Skeletal muscle satellite cell (primary cell): ENCODE measurements at regions not wholly inside any gene's neighbourhood (a gene's known extent, or its start where the extent isn't known, plus 50 kb on each side); places are given as distances from the start of the nearest gene placed in this dataset.

Experiments
- H3K27me3 ChIP-seq: 2 replicates; pipeline ENCODE4 v1.7.0; 2013; ENCODE audit warnings: low read length; ENCODE audit not compliant: control insufficient read depth, insufficient read depth
- H3K36me3 ChIP-seq: 2 replicates; pipeline ENCODE4 v1.7.0; 2013; ENCODE audit warnings: mild to moderate bottlenecking, control low read depth, low read length; ENCODE audit not compliant: insufficient read depth
- H3K4me1 ChIP-seq: 2 replicates; pipeline ENCODE4 v1.7.0; 2013; ENCODE audit warnings: low read length; ENCODE audit not compliant: control insufficient read depth, insufficient read depth
- H3K4me2 ChIP-seq: 2 replicates; pipeline ENCODE4 v1.7.0; 2013; ENCODE audit warnings: mild to moderate bottlenecking, low read length
- H3K4me3 ChIP-seq: 2 replicates; pipeline ENCODE4 v1.7.0; 2013; ENCODE audit warnings: low read length
- H3K9ac ChIP-seq: 2 replicates; pipeline ENCODE4 v1.7.0; 2013; ENCODE audit warnings: mild to moderate bottlenecking, low read depth, low read length, moderate library complexity
- H3K9me3 ChIP-seq: replicated peaks from 2 replicates; pipeline ENCODE4 v1.7.0; 2013; ENCODE audit warnings: mild to moderate bottlenecking, control low read depth, low read length

DNA sequence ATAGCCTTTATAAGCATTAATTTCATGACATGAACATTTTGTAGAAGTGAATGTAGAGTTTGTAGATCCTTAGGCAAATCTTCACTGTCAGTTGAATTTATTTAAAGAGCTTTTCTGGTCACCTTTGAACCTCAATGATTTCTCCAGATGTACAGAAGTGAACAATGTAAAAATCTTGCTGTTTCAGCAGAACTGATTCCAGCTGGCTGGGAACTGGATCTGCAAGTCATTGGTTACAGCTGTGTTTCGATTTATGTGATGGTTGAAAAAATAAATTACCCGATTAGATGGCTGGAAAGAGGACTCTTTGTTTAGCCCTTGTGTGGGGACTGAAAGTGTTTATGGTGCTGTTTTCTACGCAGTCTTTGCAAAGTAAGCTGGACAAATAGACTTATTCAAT lies 849.8 kb downstream of the USP25 start:
- Histone ChIP-seq H3K4me1 (no peaks in the 10 kb centered on the region), H3K4me3 (no peak overlapping the region), H3K4me2 (no peak overlapping the region), H3K27me3 (no peaks in the 10 kb centered on the region), H3K9me3 (no peaks in the 10 kb centered on the region), H3K36me3 (no peaks in the 10 kb centered on the region), H3K9ac (no peak overlapping the region)

DNA sequence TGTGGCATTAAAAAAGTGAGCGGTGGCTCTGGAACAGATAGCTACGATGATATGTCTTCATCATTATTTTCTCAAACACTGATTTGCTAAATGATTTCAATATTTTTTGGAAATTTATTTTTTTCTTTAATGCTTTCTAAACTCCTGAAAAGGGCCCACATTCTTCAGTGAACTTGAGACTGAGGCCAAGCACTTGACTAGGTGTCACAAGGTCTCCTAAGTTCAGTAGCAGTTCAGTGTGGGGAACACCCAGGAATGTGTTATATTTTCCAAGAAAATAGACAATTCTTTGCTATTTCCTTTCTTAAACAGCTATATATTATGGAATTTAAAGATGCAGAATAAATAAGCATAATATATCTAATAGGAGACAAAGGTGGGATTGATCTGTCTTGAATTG lies 850.9 kb downstream of the USP25 start:
- H3K4me1 ChIP-seq = no peaks in the 10 kb centered on the region
- H3K4me2 ChIP-seq = no peak overlapping the region
- H3K4me3 ChIP-seq = no peak overlapping the region
- no peaks in the 10 kb centered on the region for H3K9me3 ChIP-seq
- no peaks in the 10 kb centered on the region for H3K36me3 ChIP-seq
- no peaks in the 10 kb centered on the region for H3K27me3 ChIP-seq
- H3K9ac ChIP-seq = no peak overlapping the region

DNA sequence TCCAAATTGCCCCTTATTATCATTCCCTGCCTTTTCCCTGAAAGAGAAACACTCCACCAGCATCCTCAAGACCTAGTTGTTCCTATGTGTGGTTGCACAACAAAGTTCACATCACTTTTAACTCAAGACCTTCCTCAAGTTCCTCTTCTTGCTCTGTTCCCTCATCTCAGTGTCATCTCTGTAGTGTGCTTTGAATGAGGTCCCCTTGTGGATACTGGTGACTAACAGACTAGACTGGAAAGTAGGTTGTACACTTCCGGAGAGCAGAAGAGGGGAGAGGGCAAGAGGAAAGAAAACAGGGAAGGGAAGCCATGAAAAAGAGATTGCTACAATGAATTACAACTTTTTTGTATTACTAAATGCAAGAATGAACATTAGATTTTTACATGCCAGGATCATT lies 853.8 kb downstream of the USP25 start:
- Histone ChIP-seq H3K27me3 (no peaks in the 10 kb centered on the region), H3K9me3 (no peaks in the 10 kb centered on the region), H3K9ac (no peak overlapping the region), H3K36me3 (no peaks in the 10 kb centered on the region), H3K4me2 (no peak overlapping the region), H3K4me1 (peaks cover 20% of the 10 kb centered on the region), H3K4me3 (no peak overlapping the region)

DNA sequence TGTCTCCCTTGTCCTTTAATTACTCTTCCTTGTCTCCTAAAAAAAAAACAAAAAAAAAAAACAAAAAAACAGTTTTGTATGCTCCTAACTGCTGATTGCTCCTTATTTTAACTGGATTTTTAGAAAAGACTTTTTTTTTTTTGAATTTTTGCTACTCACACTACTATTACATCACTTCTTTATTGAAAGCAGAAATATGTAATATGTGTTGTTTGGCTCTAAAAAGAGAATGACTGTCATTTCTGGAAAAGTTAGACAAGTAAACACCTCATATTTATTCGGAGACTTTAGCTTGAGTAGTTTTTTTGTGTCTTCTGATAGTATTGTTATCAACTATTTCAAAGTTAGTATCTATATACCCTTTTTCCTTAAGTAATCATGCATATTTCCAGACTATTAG lies 855.0 kb downstream of the USP25 start:
- H3K4me1 ChIP-seq = peaks cover 20% of the 10 kb centered on the region

DNA sequence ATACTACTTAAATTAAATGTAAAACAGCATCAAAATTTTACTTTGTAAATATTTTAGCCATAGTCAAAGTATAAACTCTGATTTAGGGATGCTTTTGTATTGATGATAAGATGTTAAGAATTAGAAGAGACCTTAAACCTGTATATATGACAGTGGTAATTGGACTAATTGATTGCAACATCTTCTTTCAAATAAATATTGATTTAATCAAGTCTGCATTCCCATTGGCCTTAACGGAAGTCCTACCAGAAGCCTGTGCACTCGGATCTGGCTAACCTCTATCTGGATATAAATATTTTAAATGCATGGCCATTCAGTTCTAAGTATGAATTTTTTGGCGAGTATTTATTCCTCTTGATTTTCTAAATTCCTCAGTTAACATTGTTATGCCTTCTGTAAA lies 856.1 kb downstream of the USP25 start:
- Histone ChIP-seq H3K4me1 (peaks cover 20% of the 10 kb centered on the region), H3K9ac (no peak overlapping the region), H3K27me3 (no peaks in the 10 kb centered on the region), H3K4me3 (no peak overlapping the region), H3K36me3 (no peaks in the 10 kb centered on the region), H3K9me3 (no peaks in the 10 kb centered on the region), H3K4me2 (no peak overlapping the region)

More for the DNA sequence above, 855.0 kb downstream of the USP25 start:
- Histone ChIP-seq H3K36me3 (no peaks in the 10 kb centered on the region), H3K4me3 (no peak overlapping the region), H3K27me3 (no peaks in the 10 kb centered on the region), H3K9ac (no peak overlapping the region), H3K9me3 (no peaks in the 10 kb centered on the region), H3K4me2 (no peak overlapping the region)

DNA sequence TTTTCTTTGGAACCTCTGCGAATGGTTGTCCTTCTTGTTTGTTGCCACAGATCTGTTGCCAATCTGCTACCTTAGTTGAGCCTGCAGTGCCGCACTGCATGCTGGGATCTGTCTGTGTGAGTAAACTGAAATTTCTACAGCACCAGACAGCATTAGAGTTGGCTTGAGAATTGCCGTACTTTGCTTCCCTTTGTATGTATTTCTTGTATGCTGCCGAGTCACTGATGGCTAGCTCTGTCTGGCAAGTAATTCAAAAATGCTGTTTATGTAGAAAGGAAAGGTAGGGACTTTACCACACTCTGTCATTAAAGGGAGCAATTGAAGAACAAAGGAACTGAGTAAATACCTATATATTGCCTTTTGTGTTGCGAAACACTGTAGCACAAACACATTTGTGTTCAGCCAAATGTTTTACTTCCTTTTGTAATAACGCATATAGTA lies 857.4 kb downstream of the USP25 start:
- H3K36me3 ChIP-seq = no peaks in the 10 kb centered on the region
- H3K27me3 ChIP-seq = no peaks in the 10 kb centered on the region
- peak overlapping the region; percentile 8 for H3K9ac ChIP-seq
- no peaks in the 10 kb centered on the region for H3K9me3 ChIP-seq
- H3K4me1 ChIP-seq = peaks cover 20% of the 10 kb centered on the region
- peak overlapping the region; percentile 89 for H3K4me2 ChIP-seq
- peak overlapping the region; percentile 17 for H3K4me3 ChIP-seq

DNA sequence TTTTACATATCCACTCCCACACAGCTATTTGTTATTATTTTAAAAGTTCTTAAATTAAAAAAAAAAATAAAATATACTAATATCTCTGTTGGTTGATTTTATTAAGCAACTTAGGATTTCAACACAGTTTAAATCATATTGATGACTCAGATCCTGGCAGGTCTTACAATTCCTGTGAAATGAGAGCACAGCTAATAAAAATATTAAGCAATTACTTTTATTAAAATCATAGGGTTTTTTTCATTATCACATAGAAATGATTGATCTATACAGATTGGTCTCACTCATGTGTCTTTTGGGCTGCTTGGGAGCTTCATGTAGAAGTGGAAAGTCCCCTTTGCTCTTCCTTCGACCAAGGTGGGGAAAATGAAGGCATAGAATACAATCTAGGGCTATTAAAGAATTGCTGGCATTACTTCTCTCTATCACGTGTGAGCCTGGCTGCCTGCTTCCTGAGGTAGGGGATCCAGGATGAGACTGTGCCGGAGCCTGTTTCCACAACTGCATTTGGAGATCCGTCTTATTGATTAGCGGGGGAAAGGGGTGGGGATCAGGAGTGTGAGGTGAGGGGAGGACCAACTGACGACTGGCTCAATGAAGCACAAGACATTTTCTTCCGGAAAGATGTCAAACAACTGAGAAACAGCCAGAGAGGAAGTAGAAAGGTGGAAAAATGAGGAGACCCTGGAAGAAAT lies 858.0 kb downstream of the USP25 start:
- Histone ChIP-seq H3K4me3 (peak overlapping the region; percentile 76), H3K9ac (peak overlapping the region; percentile 76), H3K36me3 (no peaks in the 10 kb centered on the region)

DNA sequence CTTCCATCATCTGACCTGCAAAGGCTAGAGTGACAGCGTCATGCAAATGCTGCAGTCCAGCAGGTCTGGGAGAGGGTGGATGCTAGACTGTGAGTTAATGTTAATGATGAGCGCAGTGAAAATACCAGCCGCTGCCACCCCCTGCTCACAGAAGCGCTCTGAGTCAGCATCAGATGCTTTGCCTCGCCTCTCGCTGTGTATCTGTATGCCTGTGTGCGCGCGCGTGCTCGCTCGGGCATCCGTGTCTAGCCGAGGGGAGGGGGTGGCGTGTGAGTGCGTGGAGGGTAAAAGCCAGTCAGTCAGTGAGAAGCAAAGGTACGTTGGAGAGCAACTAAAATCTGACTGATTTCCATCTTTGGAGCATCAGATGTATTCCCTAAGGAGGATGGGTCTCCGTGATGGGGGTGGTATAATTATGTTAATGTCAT lies 858.7 kb downstream of the USP25 start:
- no peaks in the 10 kb centered on the region for H3K36me3 ChIP-seq
- peak overlapping the region; percentile 89 for H3K4me2 ChIP-seq
- no peaks in the 10 kb centered on the region for H3K9me3 ChIP-seq
- H3K27me3 ChIP-seq = no peaks in the 10 kb centered on the region
- peak overlapping the region; percentile 76 for H3K4me3 ChIP-seq
- H3K4me1 ChIP-seq = peaks cover 20% of the 10 kb centered on the region
- H3K9ac ChIP-seq = peak overlapping the region; percentile 76

More for the DNA sequence above, 858.0 kb downstream of the USP25 start:
- no peaks in the 10 kb centered on the region for H3K9me3 ChIP-seq
- H3K4me1 ChIP-seq = peaks cover 20% of the 10 kb centered on the region
- peak overlapping the region; percentile 89 for H3K4me2 ChIP-seq
- H3K27me3 ChIP-seq = no peaks in the 10 kb centered on the region

DNA sequence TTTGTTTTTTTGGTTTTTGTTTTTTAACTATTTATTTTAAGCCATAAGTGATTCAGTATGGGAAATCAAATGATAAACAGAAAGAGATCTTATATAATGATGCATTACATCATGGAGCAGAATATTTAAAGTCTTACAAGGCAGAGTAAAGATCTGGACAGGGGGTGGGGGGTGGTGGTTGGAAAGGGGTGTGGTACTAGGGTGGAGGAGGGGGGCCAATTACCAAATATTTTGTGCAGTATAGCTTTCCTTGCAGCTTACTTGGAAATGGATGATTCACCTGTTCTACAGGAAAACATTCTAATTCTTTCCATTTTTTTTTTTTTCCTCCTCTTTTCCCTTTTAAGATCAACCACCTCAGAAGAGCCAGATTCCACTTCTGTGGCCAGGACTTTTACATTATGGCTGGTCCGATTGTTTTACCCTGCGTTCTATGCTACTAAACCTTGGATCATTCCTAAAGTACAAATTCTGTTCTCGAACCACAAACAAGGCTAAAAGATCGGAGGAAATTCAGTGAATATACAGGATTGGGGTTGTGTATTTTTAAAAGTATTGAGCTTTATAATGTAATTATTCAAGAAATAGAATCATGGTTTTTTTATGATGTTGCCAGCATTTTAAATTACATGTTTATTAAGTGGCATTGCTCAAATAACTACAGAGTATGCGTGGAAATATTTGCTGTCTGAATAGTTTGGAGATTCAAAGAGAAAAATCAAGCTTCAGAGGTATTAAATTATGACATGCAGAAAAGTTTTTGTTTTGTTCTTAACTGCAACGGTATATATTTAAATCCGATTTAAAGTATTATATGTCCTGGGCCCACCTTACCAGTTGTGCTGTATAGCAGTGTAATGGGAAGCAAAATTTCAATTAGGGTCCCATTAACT lies 859.5 kb downstream of the USP25 start:
- Histone ChIP-seq H3K36me3 (no peaks in the 10 kb centered on the region), H3K27me3 (no peaks in the 10 kb centered on the region), H3K9me3 (no peaks in the 10 kb centered on the region), H3K9ac (peak overlapping the region; percentile 76), H3K4me2 (peak overlapping the region; percentile 89), H3K4me1 (peaks cover 20% of the 10 kb centered on the region), H3K4me3 (peak overlapping the region; percentile 76)

DNA sequence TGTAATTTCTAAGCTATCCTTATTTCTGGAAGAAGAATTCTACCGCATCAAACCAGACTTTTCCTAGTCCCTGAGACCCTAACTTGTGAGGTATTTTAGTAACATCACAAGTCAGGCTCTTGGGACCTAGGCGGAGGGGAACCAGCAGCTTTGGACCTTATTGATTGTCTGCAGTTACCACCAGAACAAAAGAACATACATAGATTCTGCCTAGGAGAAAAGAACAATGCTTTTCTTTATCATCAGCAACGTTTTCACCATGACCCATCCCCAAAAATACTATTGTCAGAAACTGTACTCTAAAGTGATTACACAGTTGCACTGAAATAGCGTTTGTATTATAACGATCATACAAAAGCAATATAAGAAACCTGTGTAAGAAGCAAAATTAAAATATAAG lies 860.4 kb downstream of the USP25 start:
- H3K4me1 ChIP-seq = peaks cover 20% of the 10 kb centered on the region
- no peaks in the 10 kb centered on the region for H3K27me3 ChIP-seq

DNA sequence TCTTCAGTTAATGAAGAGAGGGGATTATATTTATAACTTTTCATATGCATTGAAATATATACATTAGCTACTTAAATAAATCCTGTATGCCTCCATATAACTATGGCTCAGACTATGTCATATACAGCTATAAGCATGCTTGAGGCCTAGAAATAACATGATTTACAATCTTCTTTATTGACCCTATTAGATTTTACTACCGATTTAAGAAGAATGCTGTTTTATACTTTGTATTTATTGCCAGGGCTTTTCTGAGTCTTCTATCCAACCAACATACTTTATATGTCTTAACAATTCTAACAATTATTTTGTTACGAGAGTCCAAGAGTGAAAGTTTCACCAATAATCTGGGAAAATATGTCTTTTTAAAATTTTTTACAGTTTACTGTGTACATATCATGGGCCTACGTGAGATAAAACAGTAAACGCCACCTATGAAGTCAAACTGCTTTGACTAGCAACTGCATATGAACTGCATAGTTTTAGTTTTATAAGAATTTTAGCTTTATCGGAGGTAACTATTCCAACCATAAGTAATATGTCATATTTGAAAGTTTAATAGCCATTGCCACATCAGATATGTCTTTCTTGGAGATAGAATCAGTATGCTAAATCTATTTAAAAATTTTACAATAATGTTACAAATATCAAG lies 861.0 kb downstream of the USP25 start:
- Histone ChIP-seq H3K36me3 (no peaks in the 10 kb centered on the region), H3K4me1 (peaks cover 20% of the 10 kb centered on the region)

More for the DNA sequence above, 860.4 kb downstream of the USP25 start:
- Histone ChIP-seq H3K4me3 (no peak overlapping the region), H3K9me3 (no peaks in the 10 kb centered on the region), H3K4me2 (no peak overlapping the region), H3K36me3 (no peaks in the 10 kb centered on the region), H3K9ac (no peak overlapping the region)

More for the DNA sequence above, 861.0 kb downstream of the USP25 start:
- Histone ChIP-seq H3K9ac (no peak overlapping the region), H3K27me3 (no peaks in the 10 kb centered on the region), H3K9me3 (no peaks in the 10 kb centered on the region), H3K4me2 (no peak overlapping the region), H3K4me3 (no peak overlapping the region)
